SK-N-SH treated with all-trans-retinoic acid at 6 μM for 48 hours (cell line): ENCODE measurements at regions not wholly inside any gene's neighbourhood (a gene's known extent, or its start where the extent isn't known, plus 50 kb on each side); places are given as distances from the start of the nearest gene placed in this dataset.

Source experiments
- ATAC-seq: fragments of 200-7000 bp; cut with Tn5 transposase; 3 replicates; pipeline ENCODE4 v1.9.1; 2020; ENCODE audit warnings: mild to moderate bottlenecking, moderate library complexity
- ARNTL ChIP-seq: fragments of 450-650 bp; formaldehyde crosslinking; IDR thresholded peaks from 2 replicates; pipeline ENCODE4 v1.5.0; 2020; ENCODE audit warnings: low read depth, mild to moderate bottlenecking, moderate library complexity, borderline replicate concordance
- BACH2 ChIP-seq: fragments of 250-450 bp; sonication (Bioruptor Pico); IDR thresholded peaks from 2 replicates; pipeline ENCODE4 v1.9.0; 2021; ENCODE audit warnings: mild to moderate bottlenecking, borderline replicate concordance
- CSDC2 ChIP-seq: fragments of 250-450 bp; sonication (Bioruptor Pico); IDR thresholded peaks from 2 replicates; pipeline ENCODE4 v1.5.0; 2020; ENCODE audit warnings: mild to moderate bottlenecking, moderate library complexity
- ESRRG ChIP-seq: fragments of 250-450 bp; sonication (Bioruptor Pico); IDR thresholded peaks from 2 replicates; pipeline ENCODE4 v1.6.1; 2021; ENCODE audit warnings: mild to moderate bottlenecking
- GLIS3 ChIP-seq: fragments of 250-450 bp; sonication (Bioruptor Pico); IDR thresholded peaks from 2 replicates; pipeline ENCODE4 v1.5.0; 2020; ENCODE audit warnings: mild to moderate bottlenecking, moderate library complexity
- ISL1 ChIP-seq: fragments of 250-450 bp; sonication (Bioruptor Pico); IDR thresholded peaks from 2 replicates; pipeline ENCODE4 v2.1.2; 2022; ENCODE audit warnings: mild to moderate bottlenecking, moderate library complexity
- OSR1 ChIP-seq: fragments of 250-450 bp; sonication (Bioruptor Pico); IDR thresholded peaks from 2 replicates; pipeline ENCODE4 v1.8.0; 2022; ENCODE audit warnings: moderate library complexity, mild to moderate bottlenecking, inconsistent platforms
- PPARA ChIP-seq: fragments of 250-450 bp; sonication (Bioruptor Pico); IDR thresholded peaks from 2 replicates; pipeline ENCODE4 v1.5.0; 2020; ENCODE audit warnings: mild to moderate bottlenecking, borderline replicate concordance
- RARB ChIP-seq: fragments of 250-450 bp; sonication (Bioruptor Pico); IDR thresholded peaks from 2 replicates; pipeline ENCODE4 v1.8.0; 2021; ENCODE audit warnings: mild to moderate bottlenecking, moderate library complexity
- SNAI2 ChIP-seq: fragments of 250-450 bp; sonication (Bioruptor Pico); IDR thresholded peaks from 2 replicates; pipeline ENCODE4 v1.5.0; 2020; ENCODE audit warnings: mild to moderate bottlenecking, moderate library complexity
- TCF4 ChIP-seq: fragments of 250-450 bp; sonication (Bioruptor Pico); IDR thresholded peaks from 2 replicates; pipeline ENCODE4 v1.8.0; 2021; ENCODE audit warnings: mild to moderate bottlenecking, moderate library complexity, borderline replicate concordance
- ZC3H10 ChIP-seq: fragments of 250-450 bp; sonication (Bioruptor Pico); IDR thresholded peaks from 2 replicates; pipeline ENCODE4 v1.5.1; 2021; ENCODE audit warnings: mild to moderate bottlenecking, moderate library complexity
- ZFP3 ChIP-seq: fragments of 250-450 bp; sonication (Bioruptor Pico); IDR thresholded peaks from 2 replicates; pipeline ENCODE4 v1.5.0; 2020; ENCODE audit warnings: mild to moderate bottlenecking, moderate library complexity
- ZFP30 ChIP-seq: fragments of 450-650 bp; formaldehyde crosslinking; IDR thresholded peaks from 2 replicates; pipeline ENCODE4 v1.5.0; 2022; ENCODE audit warnings: mild to moderate bottlenecking, moderate library complexity
- ZNF565 ChIP-seq: fragments of 450-650 bp; formaldehyde crosslinking; conservative IDR thresholded peaks from 2 replicates; pipeline ENCODE4 v1.5.0; 2020; ENCODE audit warnings: low read depth, mild to moderate bottlenecking, moderate library complexity
- ZNF70 ChIP-seq: fragments of 450-650 bp; formaldehyde crosslinking; IDR thresholded peaks from 2 replicates; pipeline ENCODE4 v1.5.0; 2020; ENCODE audit warnings: mild to moderate bottlenecking, moderate library complexity
- ZNF8 ChIP-seq: fragments of 450-650 bp; formaldehyde crosslinking; IDR thresholded peaks from 2 replicates; pipeline ENCODE4 v1.5.0; 2020; ENCODE audit warnings: mild to moderate bottlenecking, moderate library complexity
- TF ChIP-seq, protein P1 (sequence below): fragments of 250-450 bp; sonication (Bioruptor Pico); IDR thresholded peaks from 2 replicates; pipeline ENCODE4 v1.5.0; 2020; ENCODE audit warnings: mild to moderate bottlenecking, moderate library complexity
- TF ChIP-seq, protein P2 (sequence below): fragments of 250-450 bp; sonication (Bioruptor Pico); IDR thresholded peaks from 2 replicates; pipeline ENCODE4 v1.5.1; 2021; ENCODE audit warnings: mild to moderate bottlenecking, moderate library complexity
- TF ChIP-seq, protein P3 (sequence below): fragments of 250-450 bp; sonication (Bioruptor Pico); IDR thresholded peaks from 2 replicates; pipeline ENCODE4 v1.5.1; 2020; ENCODE audit warnings: low read depth, mild to moderate bottlenecking, moderate library complexity
- TF ChIP-seq, protein P4 (sequence below): fragments of 250-450 bp; sonication (Bioruptor Pico); IDR thresholded peaks from 2 replicates; pipeline ENCODE4 v1.8.0; 2021; ENCODE audit warnings: low read depth, mild to moderate bottlenecking, moderate library complexity, borderline replicate concordance
- TF ChIP-seq, protein P5 (sequence below): fragments of 250-450 bp; sonication (Bioruptor Pico); IDR thresholded peaks from 2 replicates; pipeline ENCODE4 v1.8.0; 2020; ENCODE audit warnings: mild to moderate bottlenecking, moderate library complexity, borderline replicate concordance

DNA sequence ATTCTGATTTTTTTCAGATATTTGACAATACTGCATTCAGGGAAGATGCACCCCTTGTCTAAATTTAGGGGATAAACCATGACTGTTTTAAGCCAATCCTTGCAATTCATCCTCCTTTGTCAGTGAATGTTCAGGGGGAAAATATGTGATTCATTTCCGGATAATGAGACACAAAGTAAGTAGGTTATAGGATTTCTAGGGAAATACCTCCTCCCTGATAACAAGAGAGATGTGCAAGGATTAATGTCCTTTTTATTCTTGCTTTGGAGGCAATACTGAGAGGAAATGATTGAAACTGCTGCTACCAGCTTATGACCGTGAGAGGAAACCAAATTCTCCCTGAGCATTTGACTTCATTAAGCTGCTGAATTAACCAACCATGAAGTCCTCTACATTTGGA, 161.3 kb upstream of the EYA4 start:
- ATAC-seq: no peak; the same call in 2 of the 3 replicates
- no peak for TF ChIP-seq PPARA
- TF ChIP-seq ISL1 (CRISPR knock-in tag): no peak
- TF ChIP-seq ZNF70: no peak
- TF ChIP-seq TCF4 (CRISPR knock-in tag): no peak
- TF ChIP-seq ZNF8 (CRISPR knock-in tag): no peak
- no peak for TF ChIP-seq ZFP30
- no peak for TF ChIP-seq OSR1 (CRISPR knock-in tag)
- TF ChIP-seq BACH2 (CRISPR knock-in tag): no peak
- no peak for TF ChIP-seq ARNTL (CRISPR knock-in tag)
- TF ChIP-seq, protein P1, sequence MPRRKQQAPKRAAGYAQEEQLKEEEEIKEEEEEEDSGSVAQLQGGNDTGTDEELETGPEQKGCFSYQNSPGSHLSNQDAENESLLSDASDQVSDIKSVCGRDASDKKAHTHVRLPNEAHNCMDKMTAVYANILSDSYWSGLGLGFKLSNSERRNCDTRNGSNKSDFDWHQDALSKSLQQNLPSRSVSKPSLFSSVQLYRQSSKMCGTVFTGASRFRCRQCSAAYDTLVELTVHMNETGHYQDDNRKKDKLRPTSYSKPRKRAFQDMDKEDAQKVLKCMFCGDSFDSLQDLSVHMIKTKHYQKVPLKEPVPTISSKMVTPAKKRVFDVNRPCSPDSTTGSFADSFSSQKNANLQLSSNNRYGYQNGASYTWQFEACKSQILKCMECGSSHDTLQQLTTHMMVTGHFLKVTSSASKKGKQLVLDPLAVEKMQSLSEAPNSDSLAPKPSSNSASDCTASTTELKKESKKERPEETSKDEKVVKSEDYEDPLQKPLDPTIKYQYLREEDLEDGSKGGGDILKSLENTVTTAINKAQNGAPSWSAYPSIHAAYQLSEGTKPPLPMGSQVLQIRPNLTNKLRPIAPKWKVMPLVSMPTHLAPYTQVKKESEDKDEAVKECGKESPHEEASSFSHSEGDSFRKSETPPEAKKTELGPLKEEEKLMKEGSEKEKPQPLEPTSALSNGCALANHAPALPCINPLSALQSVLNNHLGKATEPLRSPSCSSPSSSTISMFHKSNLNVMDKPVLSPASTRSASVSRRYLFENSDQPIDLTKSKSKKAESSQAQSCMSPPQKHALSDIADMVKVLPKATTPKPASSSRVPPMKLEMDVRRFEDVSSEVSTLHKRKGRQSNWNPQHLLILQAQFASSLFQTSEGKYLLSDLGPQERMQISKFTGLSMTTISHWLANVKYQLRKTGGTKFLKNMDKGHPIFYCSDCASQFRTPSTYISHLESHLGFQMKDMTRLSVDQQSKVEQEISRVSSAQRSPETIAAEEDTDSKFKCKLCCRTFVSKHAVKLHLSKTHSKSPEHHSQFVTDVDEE: no peak
- TF ChIP-seq, protein P2, sequence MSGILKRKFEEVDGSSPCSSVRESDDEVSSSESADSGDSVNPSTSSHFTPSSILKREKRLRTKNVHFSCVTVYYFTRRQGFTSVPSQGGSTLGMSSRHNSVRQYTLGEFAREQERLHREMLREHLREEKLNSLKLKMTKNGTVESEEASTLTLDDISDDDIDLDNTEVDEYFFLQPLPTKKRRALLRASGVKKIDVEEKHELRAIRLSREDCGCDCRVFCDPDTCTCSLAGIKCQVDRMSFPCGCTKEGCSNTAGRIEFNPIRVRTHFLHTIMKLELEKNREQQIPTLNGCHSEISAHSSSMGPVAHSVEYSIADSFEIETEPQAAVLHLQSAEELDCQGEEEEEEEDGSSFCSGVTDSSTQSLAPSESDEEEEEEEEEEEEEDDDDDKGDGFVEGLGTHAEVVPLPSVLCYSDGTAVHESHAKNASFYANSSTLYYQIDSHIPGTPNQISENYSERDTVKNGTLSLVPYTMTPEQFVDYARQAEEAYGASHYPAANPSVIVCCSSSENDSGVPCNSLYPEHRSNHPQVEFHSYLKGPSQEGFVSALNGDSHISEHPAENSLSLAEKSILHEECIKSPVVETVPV (CRISPR knock-in tag): no peak
- TF ChIP-seq, protein P3, sequence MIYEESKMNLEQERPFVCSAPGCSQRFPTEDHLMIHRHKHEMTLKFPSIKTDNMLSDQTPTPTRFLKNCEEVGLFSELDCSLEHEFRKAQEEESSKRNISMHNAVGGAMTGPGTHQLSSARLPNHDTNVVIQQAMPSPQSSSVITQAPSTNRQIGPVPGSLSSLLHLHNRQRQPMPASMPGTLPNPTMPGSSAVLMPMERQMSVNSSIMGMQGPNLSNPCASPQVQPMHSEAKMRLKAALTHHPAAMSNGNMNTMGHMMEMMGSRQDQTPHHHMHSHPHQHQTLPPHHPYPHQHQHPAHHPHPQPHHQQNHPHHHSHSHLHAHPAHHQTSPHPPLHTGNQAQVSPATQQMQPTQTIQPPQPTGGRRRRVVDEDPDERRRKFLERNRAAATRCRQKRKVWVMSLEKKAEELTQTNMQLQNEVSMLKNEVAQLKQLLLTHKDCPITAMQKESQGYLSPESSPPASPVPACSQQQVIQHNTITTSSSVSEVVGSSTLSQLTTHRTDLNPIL: no peak
- no peak for TF ChIP-seq ESRRG (CRISPR knock-in tag)
- no peak for TF ChIP-seq CSDC2 (CRISPR knock-in tag)
- TF ChIP-seq SNAI2 (CRISPR knock-in tag): no peak
- no peak for TF ChIP-seq ZFP3 (CRISPR knock-in tag)
- TF ChIP-seq RARB (CRISPR knock-in tag): no peak
- no peak for TF ChIP-seq ZC3H10

DNA sequence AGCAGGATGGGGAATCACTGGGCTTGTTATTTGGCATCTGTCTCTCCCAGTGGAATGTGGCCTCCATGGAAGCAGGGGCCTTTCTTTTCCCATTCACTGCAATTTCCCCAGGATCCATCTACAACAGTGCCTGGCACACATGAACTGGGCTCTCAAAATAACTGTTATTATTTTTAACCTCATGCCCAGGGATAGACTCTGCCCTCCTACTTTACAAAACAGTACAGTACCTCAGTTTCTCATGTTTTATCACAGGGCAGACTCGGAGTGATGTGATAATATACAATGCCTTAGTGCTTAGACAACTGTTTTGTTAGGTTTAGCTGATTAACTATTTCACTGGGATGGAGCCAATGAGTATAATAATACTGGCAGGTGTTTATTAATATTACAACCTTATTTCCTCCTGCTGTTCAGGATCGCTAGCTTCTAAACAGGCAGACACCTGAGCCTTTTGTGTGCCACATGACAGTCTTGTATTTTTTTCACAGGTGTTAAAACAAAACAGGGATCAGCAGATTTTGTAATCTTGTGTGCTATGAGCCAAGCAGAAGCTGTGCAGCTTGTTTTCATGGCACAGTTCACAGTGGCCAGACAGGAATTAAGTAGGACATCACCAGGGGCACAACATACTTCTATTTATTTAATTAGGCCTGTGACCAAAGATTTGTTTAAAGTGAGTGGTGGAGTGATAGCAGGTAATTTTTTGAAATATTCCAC, 157.7 kb upstream of the EYA4 start:
- ATAC-seq: no peak

More for the DNA sequence above, 157.7 kb upstream of the EYA4 start:
- TF ChIP-seq ZC3H10 (no peak), ARNTL (CRISPR knock-in tag) (no peak), CSDC2 (CRISPR knock-in tag) (no peak), ZNF565 (CRISPR knock-in tag) (no peak), BACH2 (CRISPR knock-in tag) (no peak), GLIS3 (CRISPR knock-in tag) (no peak), ISL1 (CRISPR knock-in tag) (no peak), ZFP30 (no peak), ZNF8 (CRISPR knock-in tag) (no peak), ESRRG (CRISPR knock-in tag) (no peak), PPARA (no peak)
- TF ChIP-seq, protein P2 (CRISPR knock-in tag): no peak
- TF ChIP-seq, protein P4, sequence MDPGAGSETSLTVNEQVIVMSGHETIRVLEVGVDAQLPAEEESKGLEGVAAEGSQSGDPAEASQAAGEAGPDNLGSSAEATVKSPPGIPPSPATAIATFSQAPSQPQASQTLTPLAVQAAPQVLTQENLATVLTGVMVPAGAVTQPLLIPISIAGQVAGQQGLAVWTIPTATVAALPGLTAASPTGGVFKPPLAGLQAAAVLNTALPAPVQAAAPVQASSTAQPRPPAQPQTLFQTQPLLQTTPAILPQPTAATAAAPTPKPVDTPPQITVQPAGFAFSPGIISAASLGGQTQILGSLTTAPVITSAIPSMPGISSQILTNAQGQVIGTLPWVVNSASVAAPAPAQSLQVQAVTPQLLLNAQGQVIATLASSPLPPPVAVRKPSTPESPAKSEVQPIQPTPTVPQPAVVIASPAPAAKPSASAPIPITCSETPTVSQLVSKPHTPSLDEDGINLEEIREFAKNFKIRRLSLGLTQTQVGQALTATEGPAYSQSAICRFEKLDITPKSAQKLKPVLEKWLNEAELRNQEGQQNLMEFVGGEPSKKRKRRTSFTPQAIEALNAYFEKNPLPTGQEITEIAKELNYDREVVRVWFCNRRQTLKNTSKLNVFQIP (CRISPR knock-in tag): no peak
- TF ChIP-seq, protein P5, sequence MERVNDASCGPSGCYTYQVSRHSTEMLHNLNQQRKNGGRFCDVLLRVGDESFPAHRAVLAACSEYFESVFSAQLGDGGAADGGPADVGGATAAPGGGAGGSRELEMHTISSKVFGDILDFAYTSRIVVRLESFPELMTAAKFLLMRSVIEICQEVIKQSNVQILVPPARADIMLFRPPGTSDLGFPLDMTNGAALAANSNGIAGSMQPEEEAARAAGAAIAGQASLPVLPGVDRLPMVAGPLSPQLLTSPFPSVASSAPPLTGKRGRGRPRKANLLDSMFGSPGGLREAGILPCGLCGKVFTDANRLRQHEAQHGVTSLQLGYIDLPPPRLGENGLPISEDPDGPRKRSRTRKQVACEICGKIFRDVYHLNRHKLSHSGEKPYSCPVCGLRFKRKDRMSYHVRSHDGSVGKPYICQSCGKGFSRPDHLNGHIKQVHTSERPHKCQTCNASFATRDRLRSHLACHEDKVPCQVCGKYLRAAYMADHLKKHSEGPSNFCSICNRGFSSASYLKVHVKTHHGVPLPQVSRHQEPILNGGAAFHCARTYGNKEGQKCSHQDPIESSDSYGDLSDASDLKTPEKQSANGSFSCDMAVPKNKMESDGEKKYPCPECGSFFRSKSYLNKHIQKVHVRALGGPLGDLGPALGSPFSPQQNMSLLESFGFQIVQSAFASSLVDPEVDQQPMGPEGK: no peak
- TF ChIP-seq, all 23 proteins: peak for 0
